ENCODE measurements at regions not wholly inside any gene's neighbourhood (a gene's known extent, or its start where the extent isn't known, plus 50 kb on each side); places are given as distances from the start of the nearest gene placed in this dataset.

DNA sequence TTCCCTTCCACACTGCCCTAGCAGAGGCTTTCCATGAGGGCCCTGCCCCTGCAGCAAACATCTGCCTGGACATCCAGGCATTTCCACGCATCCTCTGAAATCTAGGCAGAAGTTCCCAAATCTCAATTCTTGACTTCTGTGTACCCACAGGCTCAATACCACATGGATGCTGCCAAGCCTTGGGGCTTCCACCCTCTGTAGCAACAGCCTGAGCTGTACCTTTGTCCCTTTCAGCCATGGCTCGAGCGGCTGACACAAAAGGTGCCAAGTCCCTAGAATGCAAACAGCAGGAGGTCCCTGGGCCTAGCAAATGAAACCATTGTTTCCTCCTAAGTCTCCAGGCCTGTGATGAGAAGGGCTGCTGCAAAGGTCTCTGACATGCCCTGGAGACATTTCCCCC is 744.5 kb upstream of the LINC00305 start:
- no peak overlapping the region for H3K4me2 ChIP-seq (ENCODE audit: low read length)
- no peaks in the 10 kb centered on the region for H3K9me2 ChIP-seq (replicated peaks; ENCODE audit: control insufficient read depth, low read length)
- no peaks in the 10 kb centered on the region for H3K4me1 ChIP-seq (ENCODE audit: control insufficient read depth, low read length)
- H3K9me3 ChIP-seq (ENCODE audit: control insufficient read depth, insufficient read depth, low read length): no peaks in the 10 kb centered on the region
- no peak overlapping the region for H3K4me3 ChIP-seq (ENCODE audit: low read length)
- H3K27me3 ChIP-seq (ENCODE audit: control insufficient read depth, low read length): no peaks in the 10 kb centered on the region
- H3K79me2 ChIP-seq (ENCODE audit: control insufficient read depth, low read length): no peaks in the 10 kb centered on the region
- no peaks in the 10 kb centered on the region for H4K20me1 ChIP-seq (ENCODE audit: control insufficient read depth, insufficient read depth, low read depth, low read length)
- no peaks in the 10 kb centered on the region for H3K36me3 ChIP-seq (ENCODE audit: control insufficient read depth, low read length)
- no peak overlapping the region for H3K27ac ChIP-seq (ENCODE audit: low read depth, low read length)
- TF ChIP-seq EZH2phosphoT487 (IDR thresholded peaks at IDR 0.05; ENCODE audit: borderline replicate concordance, low read length): no peak
- TF ChIP-seq, protein P1, sequence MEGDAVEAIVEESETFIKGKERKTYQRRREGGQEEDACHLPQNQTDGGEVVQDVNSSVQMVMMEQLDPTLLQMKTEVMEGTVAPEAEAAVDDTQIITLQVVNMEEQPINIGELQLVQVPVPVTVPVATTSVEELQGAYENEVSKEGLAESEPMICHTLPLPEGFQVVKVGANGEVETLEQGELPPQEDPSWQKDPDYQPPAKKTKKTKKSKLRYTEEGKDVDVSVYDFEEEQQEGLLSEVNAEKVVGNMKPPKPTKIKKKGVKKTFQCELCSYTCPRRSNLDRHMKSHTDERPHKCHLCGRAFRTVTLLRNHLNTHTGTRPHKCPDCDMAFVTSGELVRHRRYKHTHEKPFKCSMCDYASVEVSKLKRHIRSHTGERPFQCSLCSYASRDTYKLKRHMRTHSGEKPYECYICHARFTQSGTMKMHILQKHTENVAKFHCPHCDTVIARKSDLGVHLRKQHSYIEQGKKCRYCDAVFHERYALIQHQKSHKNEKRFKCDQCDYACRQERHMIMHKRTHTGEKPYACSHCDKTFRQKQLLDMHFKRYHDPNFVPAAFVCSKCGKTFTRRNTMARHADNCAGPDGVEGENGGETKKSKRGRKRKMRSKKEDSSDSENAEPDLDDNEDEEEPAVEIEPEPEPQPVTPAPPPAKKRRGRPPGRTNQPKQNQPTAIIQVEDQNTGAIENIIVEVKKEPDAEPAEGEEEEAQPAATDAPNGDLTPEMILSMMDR (IDR thresholded peaks at IDR 0.05; ENCODE audit: low read depth, low read length, poor library complexity, severe bottlenecking): no peak
- H3F3A ChIP-seq (ENCODE audit: control insufficient read depth, insufficient read depth): no peaks in the 10 kb centered on the region

DNA sequence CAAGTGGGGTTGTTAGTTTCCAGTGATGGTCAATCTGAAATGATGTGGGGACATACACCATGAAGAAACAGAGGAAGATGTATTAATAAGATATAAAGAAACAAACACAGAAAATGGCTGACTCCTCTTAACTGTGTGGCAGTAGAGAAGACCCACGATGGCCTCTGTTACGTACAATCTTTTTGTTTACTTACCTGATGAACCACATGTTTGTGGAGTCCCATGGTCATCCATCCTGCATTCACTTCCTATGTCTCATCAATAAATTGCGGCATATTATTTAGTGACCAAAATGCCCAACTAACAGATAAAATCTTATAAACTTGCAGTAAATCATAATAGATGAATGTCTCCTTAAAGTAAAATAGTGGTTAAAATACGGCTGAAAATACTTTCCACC is 740.1 kb upstream of the LINC00305 start:
- Histone ChIP-seq H3K79me2 (ENCODE audit: control insufficient read depth, low read length) (no peaks in the 10 kb centered on the region), H4K20me1 (ENCODE audit: control insufficient read depth, insufficient read depth, low read depth, low read length) (no peaks in the 10 kb centered on the region), H3K36me3 (ENCODE audit: control insufficient read depth, low read length) (no peaks in the 10 kb centered on the region), H3K9me3 (ENCODE audit: control insufficient read depth, insufficient read depth, low read length) (no peaks in the 10 kb centered on the region), H3K4me2 (ENCODE audit: low read length) (no peak overlapping the region), H3K27ac (ENCODE audit: low read depth, low read length) (no peak overlapping the region), H3K4me3 (ENCODE audit: low read length) (no peak overlapping the region), H3K9me2 (replicated peaks; ENCODE audit: control insufficient read depth, low read length) (no peaks in the 10 kb centered on the region), H3F3A (ENCODE audit: control insufficient read depth, insufficient read depth) (no peaks in the 10 kb centered on the region), H3K27me3 (ENCODE audit: control insufficient read depth, low read length) (no peaks in the 10 kb centered on the region), H3K4me1 (ENCODE audit: control insufficient read depth, low read length) (no peaks in the 10 kb centered on the region)
- TF ChIP-seq, protein P1 (IDR thresholded peaks at IDR 0.05; ENCODE audit: low read depth, low read length, poor library complexity, severe bottlenecking): no peak
- no peak for TF ChIP-seq EZH2phosphoT487 (IDR thresholded peaks at IDR 0.05; ENCODE audit: borderline replicate concordance, low read length)

DNA sequence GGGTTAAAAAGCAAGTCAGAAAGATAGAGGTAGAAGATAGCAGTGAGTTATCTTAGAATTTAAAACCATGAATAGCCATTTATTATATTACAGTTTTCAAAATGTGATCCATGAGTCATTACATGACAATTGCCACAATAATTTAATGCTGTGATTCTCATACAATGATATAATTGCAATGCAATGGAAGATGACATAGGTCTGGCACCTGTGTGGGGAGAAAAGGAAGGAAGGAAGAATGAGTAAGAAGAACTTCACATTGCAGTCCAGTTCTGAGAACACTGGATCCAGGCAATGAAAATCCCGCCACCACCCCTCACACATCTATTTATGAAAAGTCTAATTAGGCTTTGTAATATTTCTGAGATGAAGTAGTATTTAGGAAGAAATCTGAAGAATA is 738.1 kb upstream of the LINC00305 start:
- Histone ChIP-seq H3K4me1 (ENCODE audit: control insufficient read depth, low read length) (no peaks in the 10 kb centered on the region), H3K79me2 (ENCODE audit: control insufficient read depth, low read length) (no peaks in the 10 kb centered on the region), H3K9me2 (replicated peaks; ENCODE audit: control insufficient read depth, low read length) (no peaks in the 10 kb centered on the region), H4K20me1 (ENCODE audit: control insufficient read depth, insufficient read depth, low read depth, low read length) (no peaks in the 10 kb centered on the region), H3K9me3 (ENCODE audit: control insufficient read depth, insufficient read depth, low read length) (no peaks in the 10 kb centered on the region), H3K4me3 (ENCODE audit: low read length) (no peak overlapping the region), H3K36me3 (ENCODE audit: control insufficient read depth, low read length) (no peaks in the 10 kb centered on the region), H3K27ac (ENCODE audit: low read depth, low read length) (no peak overlapping the region), H3K27me3 (ENCODE audit: control insufficient read depth, low read length) (no peaks in the 10 kb centered on the region), H3K4me2 (ENCODE audit: low read length) (no peak overlapping the region), H3F3A (ENCODE audit: control insufficient read depth, insufficient read depth) (no peaks in the 10 kb centered on the region)
- TF ChIP-seq, protein P1 (IDR thresholded peaks at IDR 0.05; ENCODE audit: low read depth, low read length, poor library complexity, severe bottlenecking): no peak
- TF ChIP-seq EZH2phosphoT487 (IDR thresholded peaks at IDR 0.05; ENCODE audit: borderline replicate concordance, low read length): no peak

DNA sequence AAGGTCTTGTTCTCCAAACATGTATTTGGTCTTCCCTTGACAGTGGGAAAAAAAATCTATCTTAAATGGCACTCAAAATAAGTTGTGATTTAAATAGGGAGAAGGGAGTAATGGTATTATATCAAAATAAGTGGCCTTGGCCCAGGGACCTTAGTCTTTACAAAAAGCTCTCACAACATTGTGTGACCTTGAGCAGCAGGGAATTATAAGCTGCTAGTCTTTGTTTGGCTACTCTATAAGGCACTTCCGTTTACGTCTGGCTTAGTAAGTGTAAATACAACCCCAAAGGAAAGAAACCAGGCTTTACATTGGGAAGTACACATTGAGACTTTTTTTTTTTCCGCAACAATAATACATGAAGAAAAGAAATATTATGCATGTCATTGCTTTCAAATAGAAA is 734.0 kb upstream of the LINC00305 start:
- no peak overlapping the region for H3K4me3 ChIP-seq (ENCODE audit: low read length)
- no peaks in the 10 kb centered on the region for H3F3A ChIP-seq (ENCODE audit: control insufficient read depth, insufficient read depth)
- no peaks in the 10 kb centered on the region for H3K9me2 ChIP-seq (replicated peaks; ENCODE audit: control insufficient read depth, low read length)
- no peaks in the 10 kb centered on the region for H3K79me2 ChIP-seq (ENCODE audit: control insufficient read depth, low read length)
- no peak overlapping the region for H3K27ac ChIP-seq (ENCODE audit: low read depth, low read length)
- H3K4me2 ChIP-seq (ENCODE audit: low read length): no peak overlapping the region
- no peak for TF ChIP-seq EZH2phosphoT487 (IDR thresholded peaks at IDR 0.05; ENCODE audit: borderline replicate concordance, low read length)
- TF ChIP-seq, protein P1 (IDR thresholded peaks at IDR 0.05; ENCODE audit: low read depth, low read length, poor library complexity, severe bottlenecking): no peak
- H3K36me3 ChIP-seq (ENCODE audit: control insufficient read depth, low read length): no peaks in the 10 kb centered on the region
- no peaks in the 10 kb centered on the region for H4K20me1 ChIP-seq (ENCODE audit: control insufficient read depth, insufficient read depth, low read depth, low read length)
- no peaks in the 10 kb centered on the region for H3K27me3 ChIP-seq (ENCODE audit: control insufficient read depth, low read length)
- no peaks in the 10 kb centered on the region for H3K4me1 ChIP-seq (ENCODE audit: control insufficient read depth, low read length)
- no peaks in the 10 kb centered on the region for H3K9me3 ChIP-seq (ENCODE audit: control insufficient read depth, insufficient read depth, low read length)
